Activated naive CD8-positive, alpha-beta T cell treated with anti-CD3 and anti-CD28 coated beads, Interleukin-2, amount 10 ng/mL, durations not matched to agents 7 days and 5 days (primary cell): ENCODE measurements at regions not wholly inside any gene's neighbourhood (a gene's known extent, or its start where the extent isn't known, plus 50 kb on each side); places are given as distances from the start of the nearest gene placed in this dataset.
"Not testable (repeated sequence)": the region's sequence is repeated elsewhere in the genome, so short reads cannot be mapped to it uniquely, and the experiment has no call there.

Experiments
- ATAC-seq: fragments of 150-1000 bp; cut with Tn5 transposase; one replicate; pipeline ENCODE4 v1.10.0; 2021; ENCODE audit warnings: low read depth, moderate library complexity
- POLR2A ChIA-PET: fragments of 350-600 bp; sonication (Branson Sonifier 250); formaldehyde crosslinking; loops from one replicate; lab custom pipeline; 2021; ENCODE audit warnings: antibody characterized with exemption; lab: Charles Lee
- DNase-seq: peaks from one replicate; pipeline ENCODE4 v3.0.0; 2021
- H3K27ac Mint-ChIP-seq: one replicate; pipeline ENCODE4 v1.8.0; 2022; ENCODE audit warnings: mild to moderate bottlenecking, mixed read lengths
- H3K27me3 Mint-ChIP-seq: one replicate; pipeline ENCODE4 v1.8.0; 2022; ENCODE audit warnings: mild to moderate bottlenecking, moderate library complexity, mixed read lengths
- H3K36me3 Mint-ChIP-seq: one replicate; pipeline ENCODE4 v1.8.0; 2021; ENCODE audit warnings: mild to moderate bottlenecking, mixed read lengths
- H3K4me1 Mint-ChIP-seq: one replicate; pipeline ENCODE4 v1.8.0; 2021; ENCODE audit warnings: mixed read lengths
- H3K4me3 Mint-ChIP-seq: one replicate; pipeline ENCODE4 v1.8.0; 2022; ENCODE audit warnings: mild to moderate bottlenecking, moderate library complexity, mixed read lengths
- H3K9me3 Mint-ChIP-seq: one replicate; pipeline ENCODE4 v1.8.0; 2021; ENCODE audit warnings: mixed read lengths

DNA sequence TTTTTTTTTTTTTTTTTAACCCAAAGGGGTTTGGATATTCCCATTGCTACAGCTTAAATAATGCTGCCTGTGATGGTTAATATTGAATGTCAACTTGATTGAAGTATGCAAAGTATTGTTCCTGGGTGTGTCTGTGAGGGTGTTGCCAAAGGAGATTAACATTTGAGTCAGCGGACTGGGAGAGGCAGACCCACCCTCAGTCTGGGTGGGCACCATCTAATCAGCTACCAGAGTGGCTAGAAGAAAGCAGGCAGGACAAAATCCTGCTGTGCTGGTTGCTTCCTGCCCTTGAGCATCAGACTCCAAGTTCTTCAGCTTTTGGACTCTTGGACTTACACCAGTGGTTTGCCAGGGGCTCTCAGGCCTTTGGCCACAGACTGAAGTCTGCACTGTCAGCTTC, 106.8 kb upstream of the RBMS1 start:
- H3K27me3 Mint-ChIP-seq, DNase-seq, H3K4me3 Mint-ChIP-seq, ATAC-seq, H3K36me3 Mint-ChIP-seq, H3K9me3 Mint-ChIP-seq, H3K4me1 Mint-ChIP-seq, POLR2A ChIA-PET, H3K27ac Mint-ChIP-seq: not testable (repeated sequence)

DNA sequence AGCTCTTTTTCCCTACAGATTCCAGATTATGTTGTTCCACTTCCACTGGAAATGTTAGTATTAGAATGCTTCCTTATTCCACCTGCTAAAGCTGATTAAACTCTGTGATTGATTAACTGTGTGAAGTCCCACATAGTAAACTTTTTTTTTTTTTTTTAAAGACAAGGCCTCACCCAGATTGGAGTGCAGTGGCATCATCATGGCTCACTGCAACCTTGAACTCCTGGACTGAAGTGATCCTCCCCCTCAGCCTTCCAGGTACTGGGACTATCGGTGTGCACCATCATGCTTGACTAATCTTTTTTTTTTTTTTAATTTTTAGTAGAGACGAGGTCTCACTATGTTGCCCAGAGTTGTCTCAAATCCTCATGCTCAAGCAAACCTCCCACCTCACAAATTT, 108.5 kb upstream of the RBMS1 start:
- POLR2A ChIA-PET = no interaction called here
- Mint-ChIP-seq H3K27ac (no peak overlapping the region), H3K9me3 (no peaks in the 10 kb centered on the region), H3K27me3 (no peaks in the 10 kb centered on the region), H3K4me3 (no peak overlapping the region), H3K36me3 (no peaks in the 10 kb centered on the region), H3K4me1 (no peaks in the 10 kb centered on the region)
- ATAC-seq (no peak), DNase-seq (no peak)

DNA sequence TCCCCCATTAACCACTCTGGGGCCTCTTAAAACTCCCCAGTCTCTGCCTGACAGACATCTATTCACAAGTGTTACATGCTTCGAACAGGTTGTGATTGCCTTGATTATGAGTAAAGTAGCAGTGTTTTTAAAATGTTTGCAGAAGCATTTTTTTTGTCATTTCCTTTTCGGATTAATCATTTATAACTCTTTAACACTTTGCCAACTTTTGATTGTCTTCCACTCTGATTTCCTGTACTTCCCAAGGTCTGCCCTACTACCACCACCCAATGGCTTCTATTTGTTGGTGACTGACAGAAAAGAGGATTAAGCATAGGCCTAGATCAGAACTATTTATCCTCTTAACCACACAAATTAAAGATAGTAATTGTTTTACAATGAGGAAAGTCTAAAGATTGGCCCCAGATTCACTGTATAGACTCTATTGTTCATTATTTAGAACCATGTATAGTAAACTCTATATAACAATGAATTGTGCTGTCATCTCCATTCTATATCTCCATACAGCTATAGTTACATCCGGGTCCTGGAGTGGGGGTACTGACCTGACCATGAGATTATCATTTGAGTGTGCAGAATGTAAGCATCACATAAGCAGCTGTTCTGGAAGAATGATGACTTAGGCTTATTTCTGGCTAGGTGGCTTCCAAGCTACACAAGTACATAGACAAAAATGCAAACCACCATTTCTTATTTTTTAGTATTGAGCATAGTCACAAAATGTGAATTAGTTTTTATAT, 110.3 kb upstream of the RBMS1 start:
- H3K4me3 Mint-ChIP-seq = no peak overlapping the region
- H3K27ac Mint-ChIP-seq = no peak overlapping the region
- no peaks in the 10 kb centered on the region for H3K36me3 Mint-ChIP-seq
- H3K27me3 Mint-ChIP-seq = no peaks in the 10 kb centered on the region
- H3K4me1 Mint-ChIP-seq = peaks cover 4% of the 10 kb centered on the region
- H3K9me3 Mint-ChIP-seq = no peaks in the 10 kb centered on the region
- DNase-seq (no peak), ATAC-seq (no peak)
- POLR2A ChIA-PET = no interaction called here

DNA sequence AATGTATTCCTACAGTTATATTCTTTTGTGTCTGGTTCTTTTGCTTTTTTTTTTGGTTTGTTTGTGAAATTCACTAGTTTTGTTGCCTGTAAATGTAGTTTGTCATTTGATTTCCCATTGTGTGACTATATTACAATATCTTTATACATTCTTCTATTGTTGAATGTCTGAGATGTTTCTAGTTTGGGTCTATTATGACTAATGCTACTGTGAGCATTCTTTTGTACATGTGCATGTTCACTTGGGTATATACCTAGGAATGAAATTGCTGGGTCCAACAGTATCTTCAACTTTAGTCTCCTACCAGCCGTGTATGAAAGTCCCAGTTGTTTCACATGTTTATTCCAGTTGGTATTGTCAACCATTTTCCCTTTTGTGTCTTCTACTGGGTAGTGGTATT, 112.7 kb upstream of the RBMS1 start:
- Mint-ChIP-seq H3K4me1 (peaks cover 4% of the 10 kb centered on the region), H3K36me3 (no peaks in the 10 kb centered on the region), H3K9me3 (no peaks in the 10 kb centered on the region), H3K4me3 (no peak overlapping the region), H3K27ac (no peak overlapping the region), H3K27me3 (no peaks in the 10 kb centered on the region)
- POLR2A ChIA-PET = interaction anchor here (0.7 kb wide), 1 partner anchor 135 kb away, joined by 4 read pairs; no protein-coding TSS in a partner anchor
- ATAC-seq = no peak
- DNase-seq = no peak

DNA sequence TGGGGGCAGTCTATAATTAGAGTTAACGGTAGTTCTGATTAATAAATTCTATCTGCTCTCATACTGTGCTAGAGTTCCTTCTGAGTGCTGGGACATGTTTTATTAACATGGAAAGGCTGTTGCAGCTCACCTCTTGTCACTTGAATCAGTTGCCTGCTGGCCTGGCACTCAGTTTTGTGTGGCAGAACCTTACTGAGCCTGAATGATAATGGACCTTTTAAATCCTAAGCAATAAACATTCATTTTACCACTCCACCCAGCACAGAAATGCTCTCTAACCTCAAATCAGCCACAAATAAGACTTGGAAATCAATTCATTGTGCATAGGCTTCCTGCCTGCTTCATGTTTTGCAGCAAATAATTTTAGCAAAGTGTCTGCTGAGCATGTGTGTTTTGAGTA, 115.0 kb upstream of the RBMS1 start:
- POLR2A ChIA-PET = no interaction called here
- Mint-ChIP-seq H3K27ac (no peak overlapping the region), H3K27me3 (no peaks in the 10 kb centered on the region)

DNA sequence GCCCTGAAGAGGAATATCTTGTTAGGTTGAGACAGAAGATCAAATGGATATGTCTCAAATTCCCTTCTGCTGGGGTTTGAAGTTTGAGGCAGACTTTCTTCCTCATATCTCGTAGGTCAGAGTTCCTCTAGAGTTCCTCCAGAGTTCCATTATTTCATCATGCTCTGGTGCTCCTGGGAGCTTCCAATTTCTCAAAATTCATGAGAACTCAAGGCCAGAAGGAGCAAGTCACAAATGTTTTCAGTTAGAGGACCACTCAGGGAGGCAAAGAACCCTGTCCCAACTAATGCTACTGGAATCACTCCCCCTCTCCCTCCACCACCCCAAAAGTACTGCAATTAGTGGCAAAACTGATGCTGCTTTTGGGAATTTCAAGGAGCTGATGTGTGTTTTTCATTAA, 115.7 kb upstream of the RBMS1 start:
- Mint-ChIP-seq H3K4me1 (peaks cover 8% of the 10 kb centered on the region), H3K4me3 (no peak overlapping the region), H3K36me3 (peaks cover 3% of the 10 kb centered on the region), H3K27ac (no peak overlapping the region), H3K27me3 (no peaks in the 10 kb centered on the region), H3K9me3 (no peaks in the 10 kb centered on the region)
- DNase-seq (no peak), ATAC-seq (no peak)
- POLR2A ChIA-PET = interaction anchor here (0.6 kb wide), 1 partner anchor 235 kb away, joined by 4 read pairs; no protein-coding TSS in a partner anchor

More for the DNA sequence above, 115.0 kb upstream of the RBMS1 start:
- Mint-ChIP-seq H3K36me3 (peaks cover 3% of the 10 kb centered on the region), H3K4me1 (peaks cover 8% of the 10 kb centered on the region), H3K9me3 (no peaks in the 10 kb centered on the region), H3K4me3 (no peak overlapping the region)
- DNase-seq (no peak), ATAC-seq (no peak)

DNA sequence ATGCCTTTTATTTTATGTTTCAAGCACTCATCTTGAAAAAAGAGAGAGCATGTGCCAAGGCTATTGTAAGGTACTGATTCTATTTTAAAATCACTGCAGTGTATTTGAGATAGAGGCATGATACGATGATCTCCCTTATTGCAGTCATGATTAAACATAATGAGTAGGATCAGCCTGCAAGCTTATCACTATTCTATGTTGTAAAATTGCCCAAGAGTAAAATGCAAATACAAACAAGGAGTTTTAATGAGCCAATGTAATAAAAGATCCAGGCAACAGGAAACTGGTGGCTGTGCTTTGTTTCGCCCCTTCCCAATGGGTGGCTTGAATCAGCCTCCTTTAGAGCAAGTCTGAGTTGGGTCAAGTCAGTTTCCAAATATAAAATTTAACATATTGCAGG, 116.4 kb upstream of the RBMS1 start:
- H3K27me3 Mint-ChIP-seq = no peaks in the 10 kb centered on the region
- H3K9me3 Mint-ChIP-seq = peaks cover 2% of the 10 kb centered on the region
- peaks cover 8% of the 10 kb centered on the region for H3K4me1 Mint-ChIP-seq
- POLR2A ChIA-PET = interaction anchor here (0.6 kb wide), 1 partner anchor 236 kb away, joined by 4 read pairs; no protein-coding TSS in a partner anchor
- ATAC-seq (no peak), DNase-seq (no peak)
- no peak overlapping the region for H3K4me3 Mint-ChIP-seq
- H3K27ac Mint-ChIP-seq = no peak overlapping the region
- peaks cover 5% of the 10 kb centered on the region for H3K36me3 Mint-ChIP-seq

DNA sequence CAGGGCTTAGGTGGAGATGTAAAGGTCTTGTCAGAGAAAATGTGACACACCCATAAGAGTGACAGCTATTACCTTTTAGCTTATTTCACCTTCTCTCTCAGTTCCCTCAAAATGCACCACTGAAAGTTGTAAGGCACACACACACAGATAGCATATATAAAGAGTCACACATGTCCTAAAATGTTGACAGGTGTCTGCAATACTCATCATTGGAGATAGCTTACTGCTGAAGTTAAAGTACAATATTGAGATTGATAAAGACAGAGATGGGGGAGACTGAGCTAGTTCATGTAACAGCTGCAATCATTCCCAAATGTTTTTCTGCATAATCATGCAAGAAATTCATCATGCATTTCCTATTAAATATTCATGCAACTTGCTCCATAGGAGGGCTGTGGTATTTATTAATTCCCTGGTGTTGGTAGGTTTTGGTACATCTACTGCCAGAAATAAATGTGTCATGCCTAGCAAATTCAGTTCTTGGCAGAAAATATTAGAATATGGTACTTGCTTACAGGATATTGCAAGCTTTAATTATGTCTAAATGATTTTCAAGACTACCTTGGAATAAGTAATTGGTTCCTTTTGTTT, 118.8 kb upstream of the RBMS1 start:
- Mint-ChIP-seq H3K36me3 (peaks cover 5% of the 10 kb centered on the region), H3K27me3 (no peaks in the 10 kb centered on the region), H3K4me1 (peaks cover 8% of the 10 kb centered on the region), H3K9me3 (peaks cover 4% of the 10 kb centered on the region), H3K27ac (no peak overlapping the region), H3K4me3 (no peak overlapping the region)
- POLR2A ChIA-PET = no interaction called here
- no peak for ATAC-seq
- no peak for DNase-seq

DNA sequence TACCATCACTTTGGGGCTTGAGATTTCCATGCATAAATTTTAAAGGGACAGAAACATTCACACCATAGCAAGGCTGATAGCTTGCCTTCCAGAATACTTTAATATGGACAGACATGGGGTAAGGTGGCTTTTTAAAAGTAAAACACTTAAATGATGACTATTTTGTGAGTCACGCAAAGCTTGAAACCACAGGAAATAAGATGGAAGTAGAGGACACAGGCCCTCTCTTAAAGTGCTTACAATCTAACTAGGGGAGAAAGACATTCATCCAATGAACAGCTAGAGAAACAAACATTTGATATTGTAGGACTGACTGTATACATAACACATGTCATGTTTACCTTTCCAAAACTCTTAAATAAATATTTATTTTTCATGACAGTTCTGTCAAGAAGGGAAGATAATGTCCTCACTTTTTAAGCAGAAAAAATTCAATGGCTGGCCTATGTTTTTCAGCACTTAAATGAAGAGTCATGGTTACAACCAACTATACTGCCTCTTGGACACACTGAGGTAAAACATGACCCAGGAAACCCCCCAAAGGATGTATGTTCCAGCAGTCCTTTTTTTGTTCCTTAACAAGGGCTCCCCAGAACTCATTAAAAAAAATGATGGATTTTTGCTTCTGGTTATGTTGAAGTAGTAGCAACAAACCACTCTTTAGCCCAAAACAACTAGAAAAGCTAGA, 120.0 kb upstream of the RBMS1 start:
- POLR2A ChIA-PET = no interaction called here
- Mint-ChIP-seq H3K9me3 (peaks cover 4% of the 10 kb centered on the region), H3K27ac (no peak overlapping the region), H3K4me1 (peaks cover 6% of the 10 kb centered on the region), H3K4me3 (no peak overlapping the region), H3K27me3 (peaks cover 3% of the 10 kb centered on the region), H3K36me3 (peaks cover 5% of the 10 kb centered on the region)
- no peak for ATAC-seq
- no peak for DNase-seq

DNA sequence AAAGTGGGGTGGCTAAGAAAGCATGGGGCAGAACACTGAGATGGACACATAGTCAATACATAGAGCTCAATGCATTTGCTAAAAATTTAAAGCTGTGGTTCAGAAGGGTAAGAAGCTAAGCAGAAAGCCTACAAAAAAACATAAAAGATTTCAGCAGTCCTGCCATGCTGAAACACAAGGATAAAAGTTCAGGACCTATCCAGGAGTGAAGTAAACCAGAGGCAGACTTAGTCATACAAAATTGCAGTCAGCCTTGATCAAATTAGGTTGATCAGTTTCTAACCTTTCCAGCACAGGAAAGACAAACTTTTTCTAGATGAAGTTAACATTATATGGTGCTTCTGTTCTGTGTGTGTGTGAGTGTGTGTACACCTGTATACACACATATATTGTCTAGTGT, 120.8 kb upstream of the RBMS1 start:
- ATAC-seq (no peak), DNase-seq (no peak)
- H3K36me3 Mint-ChIP-seq = peaks cover 7% of the 10 kb centered on the region
- POLR2A ChIA-PET = no interaction called here
- no peak overlapping the region for H3K4me3 Mint-ChIP-seq
- H3K27me3 Mint-ChIP-seq = peaks cover 3% of the 10 kb centered on the region
- peaks cover 4% of the 10 kb centered on the region for H3K4me1 Mint-ChIP-seq
- H3K27ac Mint-ChIP-seq = no peak overlapping the region
- H3K9me3 Mint-ChIP-seq = peaks cover 4% of the 10 kb centered on the region

DNA sequence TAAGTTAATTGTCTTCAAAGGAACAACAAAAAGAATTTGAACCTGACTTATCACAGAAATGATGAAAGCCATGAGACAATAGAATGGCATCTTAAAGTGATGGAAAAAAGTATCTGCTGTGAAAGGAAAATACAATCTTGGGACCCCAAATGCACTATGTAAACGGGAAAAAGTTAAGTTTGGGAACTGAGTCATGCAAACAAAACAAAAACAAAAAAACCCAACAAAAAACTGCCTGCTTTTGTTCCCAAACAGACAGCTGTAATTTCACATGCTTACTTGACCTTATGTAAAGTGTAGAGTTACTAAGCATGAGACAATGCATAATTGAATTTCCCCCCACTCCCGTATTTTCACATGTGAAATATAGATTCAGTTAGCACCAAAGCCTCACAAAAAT, 122.1 kb upstream of the RBMS1 start:
- POLR2A ChIA-PET = no interaction called here
- DNase-seq (no peak), ATAC-seq (no peak)
- H3K27ac Mint-ChIP-seq = no peak overlapping the region
- peaks cover 4% of the 10 kb centered on the region for H3K4me1 Mint-ChIP-seq
- H3K36me3 Mint-ChIP-seq = peaks cover 7% of the 10 kb centered on the region
- H3K4me3 Mint-ChIP-seq = no peak overlapping the region
- peaks cover 3% of the 10 kb centered on the region for H3K27me3 Mint-ChIP-seq
- peaks cover 4% of the 10 kb centered on the region for H3K9me3 Mint-ChIP-seq

DNA sequence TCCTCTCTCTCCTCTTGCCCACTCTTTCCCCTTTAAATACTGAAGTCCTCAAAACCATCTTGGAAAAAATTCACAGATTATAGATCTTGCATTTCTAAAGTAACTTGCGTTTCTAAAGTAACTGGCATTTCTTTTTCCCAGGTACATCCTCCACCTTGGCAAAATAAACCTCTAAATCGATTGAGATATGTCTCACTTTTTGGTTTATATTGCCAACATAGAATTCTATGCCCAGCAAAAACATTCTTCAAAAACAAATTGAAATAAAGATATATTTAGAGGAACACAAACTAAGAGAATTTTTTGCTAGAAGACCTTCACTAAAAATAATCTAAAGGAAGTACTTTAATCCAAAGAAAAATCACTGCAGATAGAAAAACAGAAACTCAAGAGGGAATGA, 122.5 kb upstream of the RBMS1 start:
- POLR2A ChIA-PET = no interaction called here
- peaks cover 4% of the 10 kb centered on the region for H3K9me3 Mint-ChIP-seq
- no peak overlapping the region for H3K27ac Mint-ChIP-seq
- DNase-seq = no peak
- peaks cover 4% of the 10 kb centered on the region for H3K4me1 Mint-ChIP-seq
- peaks cover 7% of the 10 kb centered on the region for H3K36me3 Mint-ChIP-seq
- ATAC-seq = no peak
- H3K27me3 Mint-ChIP-seq = peaks cover 3% of the 10 kb centered on the region
- no peak overlapping the region for H3K4me3 Mint-ChIP-seq

DNA sequence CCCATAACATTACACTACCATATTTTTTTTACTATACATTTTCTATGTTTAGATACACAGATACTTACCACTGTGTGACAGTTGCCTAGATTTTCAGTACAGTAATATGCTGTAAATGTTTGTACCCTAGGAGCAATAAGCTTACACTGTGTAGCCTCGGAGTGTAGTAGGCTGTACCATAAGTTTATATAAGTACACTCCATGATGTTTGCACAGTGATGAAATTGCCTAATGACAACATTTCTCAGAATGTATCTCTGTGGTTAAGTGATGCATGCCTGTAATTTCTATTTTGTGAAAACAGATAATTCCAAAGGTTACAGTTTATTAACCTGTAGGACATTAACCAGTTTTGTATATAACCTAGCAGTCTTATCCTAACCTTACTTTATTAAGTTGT, 128.1 kb upstream of the RBMS1 start:
- Mint-ChIP-seq H3K36me3 (peaks cover 5% of the 10 kb centered on the region), H3K4me1 (no peaks in the 10 kb centered on the region), H3K27ac (no peak overlapping the region), H3K4me3 (no peak overlapping the region), H3K9me3 (peaks cover 20% of the 10 kb centered on the region), H3K27me3 (peaks cover 3% of the 10 kb centered on the region)
- no peak for DNase-seq
- ATAC-seq = no peak
- POLR2A ChIA-PET = no interaction called here
